Liver (tissue), 3 donors: ENCODE measurements at regions not wholly inside any gene's neighbourhood (a gene's known extent, or its start where the extent isn't known, plus 50 kb on each side); places are given as distances from the start of the nearest gene placed in this dataset.

Experiments
- EGR1 ChIP-seq, 2 donors: IDR thresholded peaks; 2 replicates each; pipeline ENCODE4 v1.6.1; 2016 to 2018; ENCODE audit warnings: antibody characterized with exemption in 2 of 2, low read depth in 2 of 2
- FOXA1 ChIP-seq: IDR thresholded peaks from 2 replicates; pipeline ENCODE4 v1.6.1; 2016; ENCODE audit warnings: antibody characterized with exemption
- GABPA ChIP-seq, 2 donors: IDR thresholded peaks in 1 of 2; conservative IDR thresholded peaks in 1 of 2; 2 replicates each; pipeline ENCODE4 v1.6.1; 2016; ENCODE audit warnings: antibody characterized with exemption in 2 of 2, mild to moderate bottlenecking in 1 of 2, moderate library complexity in 1 of 2
- JUND ChIP-seq, 2 donors: IDR thresholded peaks; 2 replicates each; pipeline ENCODE4 v1.6.1; 2016; ENCODE audit warnings: antibody characterized with exemption in 2 of 2
- TF ChIP-seq, protein P1 (sequence below): IDR thresholded peaks from 2 replicates; pipeline ENCODE4 v1.6.1; 2016; ENCODE audit warnings: antibody characterized with exemption, mild to moderate bottlenecking
- TF ChIP-seq, protein P2 (sequence below): fragments of 150-350 bp; IDR thresholded peaks from 2 replicates; pipeline ENCODE4 v1.5.1; 2017; ENCODE audit warnings: improper control_type of control experiment, low read depth, low read length; ENCODE audit not compliant: missing input control
- TF ChIP-seq, protein P3 (sequence below): IDR thresholded peaks from 2 replicates; pipeline ENCODE4 v1.6.1; 2016; ENCODE audit warnings: antibody characterized with exemption
- TF ChIP-seq, protein P4 (sequence below): IDR thresholded peaks from 2 replicates; pipeline ENCODE4 v1.6.1; 2016; ENCODE audit warnings: antibody characterized with exemption
- donor health status: healthy.
- donor health status: healthy.

DNA sequence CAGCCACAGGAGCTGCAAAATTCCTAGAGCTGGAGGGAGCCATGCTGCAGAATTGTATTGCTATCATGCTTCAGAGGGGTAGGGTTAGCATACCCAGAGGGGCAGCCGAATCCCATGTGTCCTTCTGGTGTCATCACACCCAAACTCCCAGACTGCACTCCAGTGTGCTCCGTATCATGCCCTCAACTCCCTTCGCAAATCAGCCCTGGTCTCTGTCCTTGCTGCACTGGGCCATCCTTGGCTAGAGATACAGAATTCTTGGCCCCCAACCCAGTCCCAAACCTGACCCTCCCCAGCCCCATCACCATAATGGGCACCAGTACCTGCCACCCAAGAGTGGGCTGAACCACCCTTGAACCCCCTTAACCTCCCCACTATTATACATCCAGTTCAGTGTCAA, 138.3 kb downstream of the ANKRD60 start:
- TF ChIP-seq, protein P1, sequence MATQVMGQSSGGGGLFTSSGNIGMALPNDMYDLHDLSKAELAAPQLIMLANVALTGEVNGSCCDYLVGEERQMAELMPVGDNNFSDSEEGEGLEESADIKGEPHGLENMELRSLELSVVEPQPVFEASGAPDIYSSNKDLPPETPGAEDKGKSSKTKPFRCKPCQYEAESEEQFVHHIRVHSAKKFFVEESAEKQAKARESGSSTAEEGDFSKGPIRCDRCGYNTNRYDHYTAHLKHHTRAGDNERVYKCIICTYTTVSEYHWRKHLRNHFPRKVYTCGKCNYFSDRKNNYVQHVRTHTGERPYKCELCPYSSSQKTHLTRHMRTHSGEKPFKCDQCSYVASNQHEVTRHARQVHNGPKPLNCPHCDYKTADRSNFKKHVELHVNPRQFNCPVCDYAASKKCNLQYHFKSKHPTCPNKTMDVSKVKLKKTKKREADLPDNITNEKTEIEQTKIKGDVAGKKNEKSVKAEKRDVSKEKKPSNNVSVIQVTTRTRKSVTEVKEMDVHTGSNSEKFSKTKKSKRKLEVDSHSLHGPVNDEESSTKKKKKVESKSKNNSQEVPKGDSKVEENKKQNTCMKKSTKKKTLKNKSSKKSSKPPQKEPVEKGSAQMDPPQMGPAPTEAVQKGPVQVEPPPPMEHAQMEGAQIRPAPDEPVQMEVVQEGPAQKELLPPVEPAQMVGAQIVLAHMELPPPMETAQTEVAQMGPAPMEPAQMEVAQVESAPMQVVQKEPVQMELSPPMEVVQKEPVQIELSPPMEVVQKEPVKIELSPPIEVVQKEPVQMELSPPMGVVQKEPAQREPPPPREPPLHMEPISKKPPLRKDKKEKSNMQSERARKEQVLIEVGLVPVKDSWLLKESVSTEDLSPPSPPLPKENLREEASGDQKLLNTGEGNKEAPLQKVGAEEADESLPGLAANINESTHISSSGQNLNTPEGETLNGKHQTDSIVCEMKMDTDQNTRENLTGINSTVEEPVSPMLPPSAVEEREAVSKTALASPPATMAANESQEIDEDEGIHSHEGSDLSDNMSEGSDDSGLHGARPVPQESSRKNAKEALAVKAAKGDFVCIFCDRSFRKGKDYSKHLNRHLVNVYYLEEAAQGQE = no peak
- TF ChIP-seq, protein P2, sequence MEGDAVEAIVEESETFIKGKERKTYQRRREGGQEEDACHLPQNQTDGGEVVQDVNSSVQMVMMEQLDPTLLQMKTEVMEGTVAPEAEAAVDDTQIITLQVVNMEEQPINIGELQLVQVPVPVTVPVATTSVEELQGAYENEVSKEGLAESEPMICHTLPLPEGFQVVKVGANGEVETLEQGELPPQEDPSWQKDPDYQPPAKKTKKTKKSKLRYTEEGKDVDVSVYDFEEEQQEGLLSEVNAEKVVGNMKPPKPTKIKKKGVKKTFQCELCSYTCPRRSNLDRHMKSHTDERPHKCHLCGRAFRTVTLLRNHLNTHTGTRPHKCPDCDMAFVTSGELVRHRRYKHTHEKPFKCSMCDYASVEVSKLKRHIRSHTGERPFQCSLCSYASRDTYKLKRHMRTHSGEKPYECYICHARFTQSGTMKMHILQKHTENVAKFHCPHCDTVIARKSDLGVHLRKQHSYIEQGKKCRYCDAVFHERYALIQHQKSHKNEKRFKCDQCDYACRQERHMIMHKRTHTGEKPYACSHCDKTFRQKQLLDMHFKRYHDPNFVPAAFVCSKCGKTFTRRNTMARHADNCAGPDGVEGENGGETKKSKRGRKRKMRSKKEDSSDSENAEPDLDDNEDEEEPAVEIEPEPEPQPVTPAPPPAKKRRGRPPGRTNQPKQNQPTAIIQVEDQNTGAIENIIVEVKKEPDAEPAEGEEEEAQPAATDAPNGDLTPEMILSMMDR = no peak
- TF ChIP-seq GABPA (IDR thresholded peaks at IDR 0.05 in 1 of 2, conservative IDR thresholded peaks at IDR 0.05 in 1 of 2) = no peak
- TF ChIP-seq, protein P3, sequence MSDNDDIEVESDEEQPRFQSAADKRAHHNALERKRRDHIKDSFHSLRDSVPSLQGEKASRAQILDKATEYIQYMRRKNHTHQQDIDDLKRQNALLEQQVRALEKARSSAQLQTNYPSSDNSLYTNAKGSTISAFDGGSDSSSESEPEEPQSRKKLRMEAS = no peak
- no peak for TF ChIP-seq FOXA1
- TF ChIP-seq JUND (IDR thresholded peaks at IDR 0.05) = no peak
- TF ChIP-seq, protein P4, sequence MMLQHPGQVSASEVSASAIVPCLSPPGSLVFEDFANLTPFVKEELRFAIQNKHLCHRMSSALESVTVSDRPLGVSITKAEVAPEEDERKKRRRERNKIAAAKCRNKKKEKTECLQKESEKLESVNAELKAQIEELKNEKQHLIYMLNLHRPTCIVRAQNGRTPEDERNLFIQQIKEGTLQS = no peak
- no peak for TF ChIP-seq EGR1 (IDR thresholded peaks at IDR 0.05; ENCODE audit: low read depth in 2 of 2)
